SK-N-MC (cell line): ENCODE measurements at regions not wholly inside any gene's neighbourhood (a gene's known extent, or its start where the extent isn't known, plus 50 kb on each side); places are given as distances from the start of the nearest gene placed in this dataset.

ENCODE experiments used
- EZH2 ChIP-seq: fragments of 200-600 bp; sonication (generic); IDR thresholded peaks from one replicate; pipeline ENCODE4 v1.6.1; 2017; ENCODE audit warnings: antibody characterized with exemption
- POLR2AphosphoS5 ChIP-seq: IDR thresholded peaks from 2 replicates; pipeline ENCODE4 v1.6.1; 2012; ENCODE audit warnings: mild to moderate bottlenecking, low read depth, low read length, borderline replicate concordance

DNA sequence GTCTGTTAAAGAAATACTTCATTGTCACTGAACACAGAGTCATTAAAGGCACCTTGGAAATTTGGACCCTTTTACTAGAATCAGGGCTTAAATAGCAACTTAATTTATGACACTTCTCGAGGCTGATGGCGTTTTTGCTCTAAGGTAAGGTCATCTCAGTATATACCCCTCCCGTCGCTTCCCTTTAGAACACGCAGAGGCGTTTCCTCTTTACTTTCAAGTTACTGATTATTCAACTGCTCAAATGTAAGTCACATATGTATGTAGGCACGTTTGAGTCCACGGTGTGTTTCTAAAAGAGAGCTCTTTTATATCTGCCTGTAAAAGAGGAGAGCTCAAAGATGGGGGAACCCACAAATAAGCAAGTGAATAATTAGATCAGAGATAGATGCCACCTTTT lies 181.5 kb downstream of the TSHZ3 start:
- no peak for TF ChIP-seq POLR2AphosphoS5
- TF ChIP-seq EZH2 = no peak
